Neural progenitor cell (in vitro differentiated cells): ENCODE measurements at regions not wholly inside any gene's neighbourhood (a gene's known extent, or its start where the extent isn't known, plus 50 kb on each side); places are given as distances from the start of the nearest gene placed in this dataset.

Experiments used
- EZH2 ChIP-seq: fragments of 200-600 bp; sonication (generic); IDR thresholded peaks from 2 replicates; pipeline ENCODE4 v1.6.1; 2017; ENCODE audit warnings: antibody characterized with exemption, mild to moderate bottlenecking, moderate library complexity
- TF ChIP-seq, protein P1 (sequence below): fragments of 200-600 bp; sonication (generic); IDR thresholded peaks from 2 replicates; pipeline ENCODE4 v1.5.1; 2017; ENCODE audit warnings: antibody characterized with exemption, mild to moderate bottlenecking

DNA sequence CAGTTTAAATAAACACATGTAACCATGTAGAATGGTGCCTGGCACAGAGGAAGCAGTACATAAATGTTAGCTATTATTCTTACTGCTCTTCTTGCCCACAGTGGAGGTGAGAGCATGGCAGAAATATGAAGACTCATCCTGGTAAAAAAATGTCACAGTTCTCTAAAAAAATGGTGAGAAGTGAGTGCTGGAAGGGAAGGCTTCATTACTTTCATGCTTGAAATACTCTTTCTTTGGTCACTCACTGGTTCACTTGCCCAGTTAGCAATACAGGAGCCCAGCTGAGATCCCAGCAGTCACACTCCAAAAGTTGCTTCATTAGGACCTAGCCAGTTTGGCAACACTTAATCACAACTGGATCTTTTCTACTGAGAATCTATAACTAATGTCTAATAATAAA, 1017.2 kb downstream of the TUSC7 start:
- TF ChIP-seq, protein P1, sequence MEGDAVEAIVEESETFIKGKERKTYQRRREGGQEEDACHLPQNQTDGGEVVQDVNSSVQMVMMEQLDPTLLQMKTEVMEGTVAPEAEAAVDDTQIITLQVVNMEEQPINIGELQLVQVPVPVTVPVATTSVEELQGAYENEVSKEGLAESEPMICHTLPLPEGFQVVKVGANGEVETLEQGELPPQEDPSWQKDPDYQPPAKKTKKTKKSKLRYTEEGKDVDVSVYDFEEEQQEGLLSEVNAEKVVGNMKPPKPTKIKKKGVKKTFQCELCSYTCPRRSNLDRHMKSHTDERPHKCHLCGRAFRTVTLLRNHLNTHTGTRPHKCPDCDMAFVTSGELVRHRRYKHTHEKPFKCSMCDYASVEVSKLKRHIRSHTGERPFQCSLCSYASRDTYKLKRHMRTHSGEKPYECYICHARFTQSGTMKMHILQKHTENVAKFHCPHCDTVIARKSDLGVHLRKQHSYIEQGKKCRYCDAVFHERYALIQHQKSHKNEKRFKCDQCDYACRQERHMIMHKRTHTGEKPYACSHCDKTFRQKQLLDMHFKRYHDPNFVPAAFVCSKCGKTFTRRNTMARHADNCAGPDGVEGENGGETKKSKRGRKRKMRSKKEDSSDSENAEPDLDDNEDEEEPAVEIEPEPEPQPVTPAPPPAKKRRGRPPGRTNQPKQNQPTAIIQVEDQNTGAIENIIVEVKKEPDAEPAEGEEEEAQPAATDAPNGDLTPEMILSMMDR: no peak
- TF ChIP-seq EZH2: no peak
